GM18505 (cell line): ENCODE measurements at regions not wholly inside any gene's neighbourhood (a gene's known extent, or its start where the extent isn't known, plus 50 kb on each side); places are given as distances from the start of the nearest gene placed in this dataset.
"Not testable (repeated sequence)": the region's sequence is repeated elsewhere in the genome, so short reads cannot be mapped to it uniquely, and the experiment has no call there.

Experiments used
- ATAC-seq: cut with Tn5 transposase; IDR thresholded peaks from one replicate; pipeline ENCODE4 v1.9.1; 2021; ENCODE audit not compliant: unreplicated experiment
- POLR2A ChIP-seq: IDR thresholded peaks from 4 replicates; pipeline ENCODE4 v1.6.1; 2011; ENCODE audit warnings: borderline replicate concordance; ENCODE audit not compliant: insufficient read depth, insufficient read length; ENCODE audit errors: extremely low read depth

DNA sequence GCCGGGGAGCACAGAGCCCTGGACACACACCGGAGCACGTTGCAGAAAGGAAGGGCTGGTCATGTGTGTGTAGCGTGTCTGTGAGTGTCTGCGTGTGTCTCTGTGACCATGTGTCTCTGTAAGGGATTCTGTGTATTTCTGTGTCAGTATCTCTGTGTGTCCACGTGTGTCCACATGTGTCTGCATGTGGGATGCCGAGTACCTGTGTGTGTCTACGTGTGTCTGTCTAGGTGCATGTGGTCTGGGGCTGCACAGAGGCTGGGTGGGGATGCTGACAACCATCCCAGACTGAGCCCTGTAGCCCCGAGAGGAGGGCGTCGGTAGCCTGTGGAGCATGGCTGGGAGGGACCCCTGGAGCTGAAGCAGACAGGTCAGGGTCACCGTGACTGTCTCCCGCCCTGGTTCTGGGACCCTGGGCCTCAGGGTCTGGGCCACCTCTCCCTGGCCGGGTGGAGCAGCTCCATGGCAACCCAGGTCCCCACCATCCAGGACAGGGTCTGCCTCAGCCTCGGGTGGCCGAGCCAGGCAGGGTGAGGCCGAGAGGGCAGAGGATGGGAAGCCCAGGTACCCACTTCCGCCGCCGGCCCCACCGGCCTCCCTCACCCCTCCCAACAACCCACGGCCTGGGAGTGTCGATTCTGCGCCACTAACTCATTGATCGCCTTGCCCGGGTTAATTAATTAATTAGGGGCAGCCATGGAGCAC, 122.7 kb downstream of the FAM53A start:
- no peak for TF ChIP-seq POLR2A
- ATAC-seq, result no peak

DNA sequence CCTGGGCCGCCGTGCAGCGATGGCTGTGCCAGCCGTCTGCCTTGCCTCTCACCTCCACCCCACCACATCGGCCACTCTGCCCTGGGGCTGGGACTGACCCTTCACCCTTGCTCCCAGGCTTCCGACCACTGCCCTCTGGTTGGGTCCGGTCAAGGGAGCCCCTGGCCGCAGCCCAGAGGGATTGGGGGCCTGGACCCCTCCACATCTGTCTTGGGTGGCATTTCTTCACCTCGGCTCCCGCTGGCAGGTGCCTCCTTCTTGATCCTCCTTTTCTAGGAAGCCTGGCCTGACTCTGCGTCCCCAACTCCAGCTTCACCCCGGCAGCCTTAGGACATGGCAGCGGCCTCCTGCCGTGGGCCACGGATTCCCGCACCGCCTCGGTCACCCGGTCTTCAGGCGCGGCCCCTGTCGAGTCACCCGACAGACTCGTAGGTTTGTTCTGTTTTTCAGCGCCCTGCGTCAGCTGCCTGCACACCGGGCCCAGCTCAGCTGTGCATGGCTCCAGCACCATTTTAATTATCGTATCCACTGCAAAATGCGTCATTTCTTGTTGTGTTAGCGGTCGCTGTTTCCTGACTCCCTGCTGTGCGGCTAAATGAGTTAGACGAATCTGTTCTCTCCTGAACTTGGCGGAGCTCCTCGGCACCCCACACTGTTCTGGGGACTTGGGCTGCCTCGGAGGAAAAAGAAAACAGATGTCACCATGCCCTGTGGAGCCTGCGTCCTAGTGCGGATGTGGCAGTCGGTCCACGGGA, 124.0 kb downstream of the FAM53A start:
- TF ChIP-seq POLR2A, result no peak
- no peak for ATAC-seq

GRCh38 chr4:1558205-1558604, 125.9 kb downstream of the FAM53A start:
- ATAC-seq, result no peak
- no peak for TF ChIP-seq POLR2A

DNA sequence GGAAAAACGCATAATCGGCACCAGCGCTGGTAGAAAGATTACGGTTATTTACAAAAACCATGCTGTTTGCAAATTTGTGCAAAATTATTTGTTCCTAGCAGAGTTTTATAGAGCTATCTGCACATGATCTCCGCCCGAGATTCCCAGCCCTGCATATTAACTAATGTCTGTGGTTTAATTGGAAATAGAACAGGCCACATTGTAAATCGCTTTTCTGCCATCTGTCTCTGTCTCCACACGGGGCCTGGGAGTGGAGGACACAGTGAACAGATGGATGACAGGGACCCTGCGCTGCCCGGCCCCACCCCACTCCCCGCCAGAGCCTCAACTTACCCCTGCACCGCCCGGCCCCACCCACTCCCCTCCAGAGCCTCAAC, 126.9 kb downstream of the FAM53A start:
- ATAC-seq, result no peak
- no peak for TF ChIP-seq POLR2A

DNA sequence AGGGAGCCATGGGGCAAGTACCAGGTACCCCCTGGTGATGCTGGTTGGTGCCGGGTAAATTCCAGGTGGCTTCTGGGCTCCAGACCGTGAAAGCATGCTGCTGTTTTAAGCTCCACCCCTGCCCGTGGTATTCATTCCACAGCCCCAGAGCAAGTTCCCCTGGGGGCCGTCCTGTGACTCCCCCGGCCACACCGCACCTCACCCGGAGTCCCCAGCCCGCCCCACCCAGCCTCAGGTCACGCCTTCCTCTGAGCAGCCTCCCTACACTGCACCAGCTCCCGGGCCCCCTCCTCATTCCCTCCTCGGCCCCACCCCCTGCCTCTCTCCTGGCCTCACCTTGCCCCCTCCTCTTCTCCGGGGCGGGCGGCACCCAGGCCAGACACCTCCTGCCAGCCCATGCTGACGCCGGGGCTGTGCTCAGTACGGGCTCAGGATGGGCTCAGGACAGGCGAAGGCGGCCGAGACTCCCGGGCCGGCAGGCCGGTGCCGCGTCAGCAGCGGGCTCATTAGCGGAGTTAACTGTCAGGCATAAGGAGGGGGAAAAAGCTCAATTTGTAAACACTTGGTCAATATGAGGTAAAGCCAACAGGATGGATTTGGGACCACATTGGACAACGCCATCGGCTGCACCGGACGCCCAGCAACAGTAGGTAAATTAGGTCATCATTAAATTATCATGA, 127.4 kb downstream of the FAM53A start:
- ATAC-seq, result no peak
- no peak for TF ChIP-seq POLR2A

GRCh38 chr4:1554876-1555265, 129.2 kb downstream of the FAM53A start:
- no peak for ATAC-seq
- no peak for TF ChIP-seq POLR2A

DNA sequence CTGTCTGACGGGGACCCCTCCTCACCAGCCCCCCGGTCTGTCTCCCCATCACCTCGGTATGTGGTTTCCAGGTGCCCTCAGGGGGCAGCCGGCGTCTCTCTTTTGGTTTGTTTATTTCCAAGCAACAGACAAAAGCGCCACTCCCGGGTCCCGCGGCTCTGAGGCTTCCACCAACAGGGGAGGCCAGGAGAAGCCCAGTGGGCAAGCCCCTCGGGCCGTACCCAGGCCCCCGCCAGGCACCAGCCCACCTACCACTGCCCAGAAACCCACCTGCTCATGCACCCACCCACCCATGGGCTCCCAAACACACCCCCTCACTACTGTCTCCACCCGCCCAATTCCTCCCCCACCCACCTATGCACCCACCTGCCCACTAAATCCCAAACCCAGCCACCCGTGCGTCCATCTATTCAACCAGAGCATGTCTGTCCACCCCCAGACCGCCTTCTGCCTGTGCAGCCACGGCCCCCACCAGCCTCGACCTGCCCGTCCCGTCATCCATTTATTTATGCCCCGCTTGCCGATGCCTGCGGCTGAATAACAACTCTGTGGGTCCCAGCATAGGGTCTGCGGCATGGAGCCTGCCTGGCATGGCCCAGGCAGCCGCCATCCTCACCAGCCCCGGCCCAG, 129.8 kb downstream of the FAM53A start:
- no peak for ATAC-seq

DNA sequence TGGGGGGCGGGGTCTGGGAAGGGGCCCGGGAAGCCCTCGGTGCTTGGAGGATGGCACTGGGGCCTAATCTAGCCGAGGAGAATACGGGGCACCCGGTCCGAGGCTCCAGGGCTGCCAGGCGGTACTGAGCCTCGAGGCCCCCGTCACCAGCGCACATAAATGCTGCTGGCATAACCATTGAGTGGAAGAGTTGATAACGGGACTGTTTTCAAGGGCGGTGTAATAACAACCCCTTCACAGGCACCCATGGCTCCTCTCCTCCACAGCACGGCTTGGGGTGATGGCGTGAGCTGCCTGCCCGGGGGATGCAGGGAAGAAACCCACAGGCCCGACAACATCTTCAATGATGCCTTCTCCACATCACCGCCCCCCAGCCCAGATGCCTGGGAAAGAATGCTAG, 130.7 kb downstream of the FAM53A start:
- TF ChIP-seq POLR2A, result no peak
- no peak for ATAC-seq

More for the DNA sequence above, 129.8 kb downstream of the FAM53A start:
- no peak for TF ChIP-seq POLR2A

- no peak for ATAC-seq
- no peak for TF ChIP-seq POLR2A
These were observed 131.7 kb downstream of the FAM53A start for GRCh38 chr4:1552451-1552850.

DNA sequence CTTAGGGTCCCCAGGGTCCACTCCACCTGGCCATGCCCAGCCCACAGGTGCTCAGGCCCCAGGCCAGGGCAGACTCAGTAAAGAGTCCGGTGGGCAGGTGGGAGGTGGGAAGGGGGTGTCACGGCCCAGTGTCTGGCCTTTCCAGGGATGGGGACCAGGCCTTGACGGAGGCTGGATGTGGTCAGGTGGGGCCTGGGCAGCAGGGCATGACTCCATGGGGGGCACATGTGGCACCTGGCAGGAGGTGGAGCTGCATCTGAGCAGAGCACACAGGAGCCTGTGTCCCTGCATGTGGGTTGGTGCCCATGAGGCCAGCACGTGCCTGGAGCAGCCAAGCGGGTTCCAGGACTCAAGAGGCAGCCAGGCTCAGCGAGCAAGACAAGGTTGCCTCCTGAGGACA, 132.9 kb downstream of the FAM53A start:
- TF ChIP-seq POLR2A, result no peak
- no peak for ATAC-seq

GRCh38 chr4:1550122-1551070, 133.7 kb downstream of the FAM53A start:
- no peak for TF ChIP-seq POLR2A
- no peak for ATAC-seq

DNA sequence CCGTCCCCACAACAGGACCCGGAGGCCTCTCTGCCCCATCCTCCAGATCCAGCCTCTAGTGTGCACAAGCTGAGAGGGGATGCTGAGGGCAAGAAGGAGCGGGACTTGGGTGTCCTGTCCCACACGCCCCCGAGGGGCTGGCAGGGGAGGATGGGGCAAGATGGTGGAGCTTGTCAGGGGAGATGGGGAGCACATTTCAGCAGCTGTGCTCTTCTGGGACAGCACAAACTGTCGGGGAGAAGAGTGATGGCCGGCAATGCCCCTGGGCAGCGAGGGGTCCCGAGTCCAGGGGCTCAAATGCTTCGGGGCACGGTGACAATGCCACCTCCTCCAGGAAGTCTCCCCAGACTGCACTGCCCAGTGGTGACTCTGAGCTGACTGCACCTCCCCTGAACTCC, 134.5 kb downstream of the FAM53A start:
- TF ChIP-seq POLR2A, result no peak
- no peak for ATAC-seq

DNA sequence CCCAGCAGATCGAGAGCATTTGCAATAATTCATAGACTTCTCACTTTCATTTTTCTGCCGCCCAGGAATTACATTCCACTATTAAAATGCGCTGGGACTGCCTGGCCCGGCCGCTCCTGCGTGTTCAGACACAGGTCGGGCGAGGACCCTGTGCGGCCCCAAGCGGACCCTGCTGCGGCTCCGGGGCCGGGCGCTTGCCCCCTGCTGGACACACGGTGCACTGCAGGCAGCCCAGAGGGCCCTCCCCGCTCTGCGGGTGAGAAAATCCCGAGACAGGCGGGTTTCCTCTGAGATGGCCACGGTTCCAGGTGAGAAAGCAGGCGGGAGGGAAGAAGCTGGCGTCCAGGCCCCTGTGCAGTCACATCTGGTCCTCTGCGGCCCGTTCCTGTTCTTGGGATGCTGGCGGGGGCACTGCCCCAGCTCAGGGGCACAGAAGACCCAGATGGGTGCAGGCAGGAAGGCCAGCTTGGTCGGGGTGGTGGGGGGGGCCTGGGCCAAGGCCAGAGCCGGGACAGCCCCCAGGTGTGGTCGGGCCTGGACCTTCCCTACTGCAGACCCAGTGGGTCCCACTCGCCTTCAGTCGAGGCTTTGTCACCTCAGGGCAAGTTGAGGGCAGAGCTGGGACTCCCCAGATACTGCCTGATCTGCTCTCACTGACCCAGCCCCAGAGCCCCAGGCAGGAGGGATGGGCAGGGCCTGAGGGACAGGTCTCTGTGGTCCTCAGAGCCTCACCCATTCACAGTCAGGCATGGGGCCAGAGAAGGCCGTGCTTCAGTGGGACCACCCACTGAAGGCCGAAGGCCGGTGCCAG, 135.1 kb downstream of the FAM53A start:
- not testable (repeated sequence) for ATAC-seq
